HUES48 (cell line): ENCODE measurements at regions not wholly inside any gene's neighbourhood (a gene's known extent, or its start where the extent isn't known, plus 50 kb on each side); places are given as distances from the start of the nearest gene placed in this dataset.

Experiments used
- H3K27ac ChIP-seq: one replicate; pipeline ENCODE4 v1.7.0; 2013; ENCODE audit warnings: low read depth, low read length, inconsistent platforms
- H3K27me3 ChIP-seq: 2 replicates; pipeline ENCODE4 v1.6.1; 2013; ENCODE audit warnings: mild to moderate bottlenecking, low read length; ENCODE audit not compliant: control insufficient read depth, insufficient read depth
- H3K36me3 ChIP-seq: 2 replicates; pipeline ENCODE4 v1.6.1; 2013; ENCODE audit warnings: low read length; ENCODE audit not compliant: control insufficient read depth, insufficient read depth
- H3K4me1 ChIP-seq: 2 replicates; pipeline ENCODE4 v1.6.1; 2013; ENCODE audit warnings: mild to moderate bottlenecking, low read length; ENCODE audit not compliant: control insufficient read depth, insufficient read depth
- H3K4me3 ChIP-seq: 2 replicates; pipeline ENCODE4 v1.5.1; 2013; ENCODE audit warnings: mild to moderate bottlenecking, low read depth, low read length
- H3K9ac ChIP-seq: 2 replicates; pipeline ENCODE4 v1.6.1; 2013; ENCODE audit warnings: mild to moderate bottlenecking, low read depth, low read length, moderate library complexity
- H3K9me3 ChIP-seq: 2 replicates; pipeline ENCODE4 v1.6.1; 2013; ENCODE audit warnings: low read length; ENCODE audit not compliant: control insufficient read depth, insufficient read depth

GRCh38 chr10:8420182-8420581 lies 365.7 kb downstream of the GATA3 start:
- H3K9ac ChIP-seq, result no peak overlapping the region
- no peaks in the 10 kb centered on the region for H3K36me3 ChIP-seq
- no peaks in the 10 kb centered on the region for H3K4me1 ChIP-seq
- H3K27me3 ChIP-seq, result no peaks in the 10 kb centered on the region
- no peak overlapping the region for H3K4me3 ChIP-seq
- H3K9me3 ChIP-seq, result no peaks in the 10 kb centered on the region
- H3K27ac ChIP-seq, result no peak overlapping the region

DNA sequence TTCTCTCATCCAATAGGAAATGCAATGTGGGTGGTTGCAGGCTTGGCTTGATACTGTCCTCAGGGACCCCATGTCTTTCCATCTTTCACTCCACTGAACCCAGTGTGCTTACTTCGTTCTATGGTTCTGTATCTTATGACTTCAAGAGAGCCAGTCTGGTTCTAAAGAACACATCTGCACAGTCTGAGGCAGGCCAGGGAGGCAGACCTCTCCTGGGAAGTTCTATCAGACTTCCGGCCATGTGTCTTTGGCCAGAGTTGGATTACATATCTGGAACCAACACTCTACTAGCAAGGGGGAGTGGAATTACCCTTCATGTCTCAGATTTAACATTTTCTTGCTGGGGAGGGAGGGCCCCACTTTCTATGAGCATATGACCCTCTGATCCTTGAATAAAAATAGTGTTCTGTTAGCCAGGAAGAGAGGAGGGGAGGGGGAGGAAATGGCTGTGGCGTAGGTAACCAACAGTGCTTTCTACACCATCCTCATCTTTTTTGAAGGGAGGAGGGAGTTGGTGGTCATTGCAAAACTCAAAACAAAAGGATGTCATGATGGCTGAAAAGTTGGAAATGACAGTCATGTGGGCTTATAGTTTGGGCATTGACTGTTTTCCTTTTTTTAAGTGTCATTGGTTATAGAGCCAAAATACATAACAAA lies 370.2 kb downstream of the GATA3 start:
- Histone ChIP-seq H3K9me3 (no peaks in the 10 kb centered on the region), H3K27ac (no peak overlapping the region), H3K9ac (no peak overlapping the region), H3K27me3 (no peaks in the 10 kb centered on the region), H3K36me3 (no peaks in the 10 kb centered on the region), H3K4me1 (peaks cover 10% of the 10 kb centered on the region; the same call in 1 of the 2 replicates), H3K4me3 (no peak overlapping the region)

DNA sequence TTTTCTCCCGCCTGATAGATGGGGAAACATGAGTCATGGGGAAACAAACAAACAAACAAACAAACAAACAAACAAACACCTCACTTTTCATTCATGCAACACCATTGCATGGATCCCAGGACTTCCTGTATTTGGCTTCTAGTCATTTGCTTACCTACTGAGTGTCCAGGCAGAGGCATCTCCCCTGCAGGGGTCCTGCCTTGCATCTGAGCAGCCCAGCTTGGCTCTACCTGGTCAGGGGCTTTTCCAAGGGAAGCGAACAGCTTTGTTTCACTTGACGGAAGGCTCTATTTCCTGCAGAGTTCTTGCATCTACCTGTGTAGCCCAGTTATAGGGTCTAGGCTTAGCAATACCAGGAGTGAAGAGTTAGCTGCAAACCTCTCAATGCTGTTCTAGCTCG lies 374.2 kb downstream of the GATA3 start:
- peaks cover 10% of the 10 kb centered on the region; the same call in 1 of the 2 replicates for H3K4me1 ChIP-seq
- H3K9me3 ChIP-seq, result no peaks in the 10 kb centered on the region
- H3K27me3 ChIP-seq, result no peaks in the 10 kb centered on the region
- H3K36me3 ChIP-seq, result no peaks in the 10 kb centered on the region
- H3K4me3 ChIP-seq, result no peak overlapping the region
- no peak overlapping the region for H3K27ac ChIP-seq
- no peak overlapping the region for H3K9ac ChIP-seq

GRCh38 chr10:8430321-8430720 lies 375.8 kb downstream of the GATA3 start:
- H3K4me1 ChIP-seq, result peaks cover 10% of the 10 kb centered on the region; the same call in 1 of the 2 replicates
- H3K36me3 ChIP-seq, result no peaks in the 10 kb centered on the region
- H3K27ac ChIP-seq, result peak overlapping the region; percentile 14
- H3K4me3 ChIP-seq, result no peak overlapping the region
- H3K9me3 ChIP-seq, result no peaks in the 10 kb centered on the region
- no peak overlapping the region for H3K9ac ChIP-seq
- H3K27me3 ChIP-seq, result no peaks in the 10 kb centered on the region

DNA sequence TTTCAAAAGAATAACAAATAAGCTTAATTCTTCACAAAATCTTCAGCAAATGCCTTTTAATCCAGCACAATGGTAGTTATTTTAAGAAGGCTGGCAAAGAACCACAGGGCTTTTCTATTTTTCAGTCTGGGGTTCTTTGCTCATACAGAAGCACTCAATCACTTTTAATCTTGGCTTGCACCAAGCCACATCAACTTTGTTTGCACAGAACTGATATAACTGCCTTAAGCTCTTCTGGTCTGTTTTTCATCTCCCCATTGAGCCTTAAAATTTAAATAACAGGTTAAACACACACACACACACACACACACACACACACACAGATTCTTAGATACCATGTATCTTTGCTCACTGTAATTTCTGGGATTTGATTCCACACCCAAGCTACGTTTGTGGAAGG lies 377.0 kb downstream of the GATA3 start:
- H3K9ac ChIP-seq, result no peak overlapping the region
- H3K4me1 ChIP-seq, result peaks cover 10% of the 10 kb centered on the region; the same call in 1 of the 2 replicates
- H3K9me3 ChIP-seq, result no peaks in the 10 kb centered on the region
- H3K36me3 ChIP-seq, result no peaks in the 10 kb centered on the region
- no peak overlapping the region for H3K27ac ChIP-seq
- H3K27me3 ChIP-seq, result no peaks in the 10 kb centered on the region; the same call in 1 of the 2 replicates
- no peak overlapping the region for H3K4me3 ChIP-seq

DNA sequence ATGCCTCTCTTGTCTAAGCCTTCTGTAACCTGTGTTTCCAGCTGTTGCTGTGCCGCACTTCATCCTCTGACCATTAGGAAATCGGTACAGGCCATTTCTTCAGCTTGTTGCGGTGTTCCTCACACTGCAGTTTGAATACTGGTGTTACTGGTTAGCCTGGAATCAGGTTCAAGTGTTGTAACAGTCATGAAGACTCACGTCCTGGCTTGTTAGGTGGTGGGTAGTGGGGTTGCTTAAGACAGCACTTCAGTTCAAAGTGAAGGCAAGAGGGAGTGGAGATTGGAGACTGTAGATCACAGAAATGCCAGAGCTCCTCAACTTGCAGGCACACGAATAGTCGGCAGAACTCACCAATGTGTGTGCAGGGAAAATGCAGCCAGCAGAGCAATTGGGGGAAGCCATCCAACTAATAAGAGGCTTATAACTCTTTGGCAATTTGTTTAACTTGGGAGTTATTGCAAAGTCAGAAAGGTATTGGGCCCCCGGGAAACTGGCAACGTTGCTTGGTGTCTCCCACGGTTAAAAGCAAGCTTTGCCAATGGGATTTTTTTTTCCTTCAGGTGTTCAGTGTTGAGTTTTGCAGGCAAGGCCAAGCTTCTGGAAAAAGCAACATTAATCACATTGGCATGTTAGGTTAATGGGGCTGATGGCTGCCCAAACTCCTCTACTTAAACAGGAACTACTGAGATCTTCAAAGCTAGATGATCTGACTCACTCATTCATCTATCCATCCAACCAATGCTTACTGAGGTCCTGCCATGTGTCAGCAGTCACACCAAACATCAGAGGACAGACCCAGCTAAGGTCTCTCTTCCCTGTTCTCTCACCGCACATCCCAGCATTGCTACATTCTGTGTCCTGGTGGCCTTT lies 380.9 kb downstream of the GATA3 start:
- Histone ChIP-seq H3K36me3 (no peaks in the 10 kb centered on the region), H3K4me3 (no peak overlapping the region), H3K27me3 (peaks cover 7% of the 10 kb centered on the region; the same call in 1 of the 2 replicates), H3K9me3 (no peaks in the 10 kb centered on the region), H3K9ac (no peak overlapping the region), H3K27ac (no peak overlapping the region), H3K4me1 (no peaks in the 10 kb centered on the region)

- no peak overlapping the region for H3K9ac ChIP-seq
- no peak overlapping the region for H3K4me3 ChIP-seq
- no peak overlapping the region for H3K27ac ChIP-seq
These were observed 383.4 kb downstream of the GATA3 start for GRCh38 chr10:8437896-8438295.

GRCh38 chr10:8438603-8439002 lies 384.1 kb downstream of the GATA3 start:
- Histone ChIP-seq H3K9ac (no peak overlapping the region), H3K4me1 (no peaks in the 10 kb centered on the region), H3K4me3 (no peak overlapping the region), H3K36me3 (no peaks in the 10 kb centered on the region), H3K9me3 (no peaks in the 10 kb centered on the region), H3K27me3 (peaks cover 17% of the 10 kb centered on the region), H3K27ac (no peak overlapping the region)

More at GRCh38 chr10:8437896-8438295, 383.4 kb downstream of the GATA3 start:
- peaks cover 15% of the 10 kb centered on the region for H3K27me3 ChIP-seq
- H3K9me3 ChIP-seq, result no peaks in the 10 kb centered on the region
- no peaks in the 10 kb centered on the region for H3K36me3 ChIP-seq
- H3K4me1 ChIP-seq, result no peaks in the 10 kb centered on the region

- no peaks in the 10 kb centered on the region for H3K36me3 ChIP-seq
- H3K27ac ChIP-seq, result no peak overlapping the region
- H3K4me1 ChIP-seq, result no peaks in the 10 kb centered on the region
- no peak overlapping the region for H3K9ac ChIP-seq
- no peaks in the 10 kb centered on the region for H3K9me3 ChIP-seq
- H3K4me3 ChIP-seq, result no peak overlapping the region
- H3K27me3 ChIP-seq, result peaks cover 20% of the 10 kb centered on the region
These were observed 384.6 kb downstream of the GATA3 start for GRCh38 chr10:8439040-8439439.

DNA sequence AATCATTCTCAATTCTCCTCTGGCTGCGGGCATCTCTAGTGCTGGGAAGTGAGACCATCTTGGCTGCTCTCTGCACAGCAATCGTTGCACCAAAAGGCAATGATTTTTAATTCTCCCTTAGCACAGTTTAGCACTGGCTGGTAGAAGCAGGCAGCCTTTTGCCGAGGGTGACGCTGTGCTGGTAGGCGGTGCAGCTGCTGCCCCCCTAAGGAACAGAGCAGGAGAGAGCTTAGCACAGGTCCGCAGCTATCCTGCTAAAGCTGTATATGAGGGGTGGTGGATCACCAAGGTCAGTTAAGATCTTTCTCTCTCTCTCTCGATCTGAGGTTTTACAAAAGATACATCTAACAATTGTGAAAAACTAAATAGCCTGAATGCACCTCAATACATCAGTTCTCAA lies 390.1 kb downstream of the GATA3 start:
- no peaks in the 10 kb centered on the region for H3K9me3 ChIP-seq
- H3K9ac ChIP-seq, result no peak overlapping the region
- H3K4me3 ChIP-seq, result no peak overlapping the region
- H3K36me3 ChIP-seq, result no peaks in the 10 kb centered on the region
- H3K4me1 ChIP-seq, result peaks cover 6% of the 10 kb centered on the region
- no peak overlapping the region for H3K27ac ChIP-seq
- peaks cover 17% of the 10 kb centered on the region for H3K27me3 ChIP-seq

- Histone ChIP-seq H3K9ac (no peak overlapping the region), H3K9me3 (no peaks in the 10 kb centered on the region), H3K27ac (no peak overlapping the region), H3K27me3 (peaks cover 13% of the 10 kb centered on the region), H3K4me3 (no peak overlapping the region), H3K4me1 (peaks cover 6% of the 10 kb centered on the region), H3K36me3 (no peaks in the 10 kb centered on the region)
These were observed 390.9 kb downstream of the GATA3 start for GRCh38 chr10:8445353-8445752.
